HUES64 (cell line): ENCODE measurements at regions not wholly inside any gene's neighbourhood (a gene's known extent, or its start where the extent isn't known, plus 50 kb on each side); places are given as distances from the start of the nearest gene placed in this dataset.

Source experiments
- H3K27ac ChIP-seq: 2 replicates; pipeline ENCODE4 v1.7.0; 2013; ENCODE audit warnings: low read depth, low read length, inconsistent platforms
- H3K27me3 ChIP-seq: 2 replicates; pipeline ENCODE4 v1.6.1; 2013; ENCODE audit warnings: mild to moderate bottlenecking, low read length; ENCODE audit not compliant: insufficient read depth
- H3K36me3 ChIP-seq: 2 replicates; pipeline ENCODE4 v1.6.1; 2013; ENCODE audit warnings: mild to moderate bottlenecking, low read length; ENCODE audit not compliant: insufficient read depth
- H3K4me1 ChIP-seq: 2 replicates; pipeline ENCODE4 v1.6.1; 2013; ENCODE audit warnings: mild to moderate bottlenecking, low read length, moderate library complexity; ENCODE audit not compliant: insufficient read depth
- H3K4me3 ChIP-seq: 2 replicates; pipeline ENCODE4 v1.5.1; 2013; ENCODE audit warnings: mild to moderate bottlenecking, low read length, moderate library complexity
- H3K9ac ChIP-seq: 2 replicates; pipeline ENCODE4 v1.6.1; 2013; ENCODE audit warnings: mild to moderate bottlenecking, low read depth, low read length
- H3K9me3 ChIP-seq: 2 replicates; pipeline ENCODE4 v1.6.1; 2013; ENCODE audit warnings: low read depth, low read length; ENCODE audit not compliant: insufficient read depth
- WGBS: fragments of 150-250, 120-280 bp; methylation state at CpG from one replicate; pipeline ENCODE4 v1.1.7; 2013; ENCODE audit warnings: missing lambda C conversion rate; 5-methylcytosine and 5-hydroxymethylcytosine counted together

DNA sequence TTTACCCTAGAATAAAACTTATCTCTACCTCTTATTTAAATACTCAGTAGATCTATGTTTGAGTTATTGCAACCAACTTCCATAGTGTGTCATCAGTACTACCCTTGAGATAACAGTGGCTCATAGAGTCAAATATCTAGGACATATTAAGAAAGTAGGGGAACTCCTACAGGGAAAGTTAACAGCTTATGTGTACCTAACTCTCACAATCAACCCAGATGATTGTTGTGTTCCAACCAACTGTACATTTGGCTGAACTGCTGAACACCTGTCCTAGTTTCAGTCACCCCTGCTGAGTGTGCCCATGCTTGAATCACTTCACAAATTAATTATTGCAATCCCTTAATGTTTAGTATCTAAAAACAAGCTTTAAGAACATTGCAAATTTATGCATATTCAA is 244.2 kb upstream of the GRID2 start:
- no peaks in the 10 kb centered on the region for H3K36me3 ChIP-seq
- H3K4me1 ChIP-seq: no peaks in the 10 kb centered on the region

DNA sequence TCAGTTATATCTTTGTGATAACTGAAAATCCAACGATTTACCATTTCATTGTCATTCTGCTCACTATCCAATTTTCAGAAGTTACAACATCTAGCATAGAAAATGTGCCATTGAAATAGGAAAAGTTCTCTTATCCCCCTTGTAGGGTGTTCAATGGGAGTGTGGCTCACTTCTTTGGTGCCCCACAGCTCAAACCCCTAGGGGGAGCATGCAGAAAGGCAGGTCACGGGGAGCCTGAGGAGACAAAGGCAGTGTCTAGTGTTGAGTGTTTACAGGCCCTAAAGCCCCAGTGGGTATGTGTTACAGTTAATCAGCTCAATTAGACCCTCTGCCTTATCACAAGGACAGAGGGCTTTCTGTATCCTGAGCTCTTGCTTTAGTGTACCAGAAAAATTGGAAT is 243.4 kb upstream of the GRID2 start:
- H3K4me1 ChIP-seq: no peaks in the 10 kb centered on the region
- no peaks in the 10 kb centered on the region for H3K27me3 ChIP-seq
- 70% methylated on average over 1 of the region's 2 CpGs for WGBS
- H3K36me3 ChIP-seq: no peaks in the 10 kb centered on the region
- H3K27ac ChIP-seq: no peak overlapping the region
- no peak overlapping the region for H3K4me3 ChIP-seq
- no peaks in the 10 kb centered on the region for H3K9me3 ChIP-seq
- no peak overlapping the region for H3K9ac ChIP-seq

More for the DNA sequence above, 244.2 kb upstream of the GRID2 start:
- Histone ChIP-seq H3K27ac (no peak overlapping the region), H3K9ac (no peak overlapping the region), H3K27me3 (no peaks in the 10 kb centered on the region), H3K9me3 (no peaks in the 10 kb centered on the region), H3K4me3 (no peak overlapping the region)

DNA sequence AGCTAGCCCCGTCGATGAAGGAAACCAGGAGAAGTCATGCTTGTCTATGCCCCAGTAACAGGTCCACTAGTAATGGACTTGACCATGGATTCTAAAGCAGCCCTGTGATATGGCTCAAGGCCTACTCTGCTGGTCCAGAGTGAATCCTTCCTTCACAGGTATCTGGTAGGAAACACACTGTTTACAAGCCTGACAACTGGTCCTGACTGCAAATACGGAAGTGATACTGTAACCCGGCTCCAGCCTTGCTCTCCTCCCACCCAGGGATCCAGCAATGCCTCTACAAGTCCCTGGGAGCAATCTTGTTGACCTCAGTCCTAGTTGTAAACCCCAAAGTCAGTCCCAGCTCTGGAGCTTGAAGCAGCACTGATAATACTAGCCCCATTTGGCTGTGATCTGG is 239.2 kb upstream of the GRID2 start:
- Histone ChIP-seq H3K4me1 (no peaks in the 10 kb centered on the region), H3K36me3 (no peaks in the 10 kb centered on the region), H3K9me3 (peaks cover 4% of the 10 kb centered on the region; the same call in 1 of the 2 replicates), H3K4me3 (no peak overlapping the region), H3K27ac (no peak overlapping the region), H3K9ac (no peak overlapping the region), H3K27me3 (no peaks in the 10 kb centered on the region)
- WGBS: 94% methylated on average over 4 of the region's 4 CpGs

DNA sequence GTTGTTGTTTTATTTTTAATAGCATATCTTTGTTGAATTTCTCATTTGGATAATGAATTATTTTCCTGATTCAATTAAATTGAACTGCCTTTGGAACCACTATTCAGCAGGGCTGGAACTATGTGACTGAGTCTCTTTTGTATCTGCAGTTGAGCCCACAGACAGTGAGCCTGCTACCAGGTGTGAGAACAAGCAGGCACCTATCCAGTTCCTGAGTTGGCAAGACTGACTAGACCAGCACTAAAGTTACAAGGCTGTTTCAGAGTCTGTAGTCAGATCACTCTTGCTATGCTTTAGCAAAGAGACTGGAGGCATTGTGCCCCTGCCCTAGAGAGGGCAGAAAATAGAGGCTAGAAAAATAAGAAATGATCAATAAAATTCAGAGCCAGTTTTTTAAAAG is 237.3 kb upstream of the GRID2 start:
- Histone ChIP-seq H3K27me3 (no peaks in the 10 kb centered on the region), H3K9ac (no peak overlapping the region), H3K4me3 (no peak overlapping the region), H3K27ac (no peak overlapping the region), H3K9me3 (peaks cover 22% of the 10 kb centered on the region), H3K36me3 (no peaks in the 10 kb centered on the region), H3K4me1 (no peaks in the 10 kb centered on the region)

DNA sequence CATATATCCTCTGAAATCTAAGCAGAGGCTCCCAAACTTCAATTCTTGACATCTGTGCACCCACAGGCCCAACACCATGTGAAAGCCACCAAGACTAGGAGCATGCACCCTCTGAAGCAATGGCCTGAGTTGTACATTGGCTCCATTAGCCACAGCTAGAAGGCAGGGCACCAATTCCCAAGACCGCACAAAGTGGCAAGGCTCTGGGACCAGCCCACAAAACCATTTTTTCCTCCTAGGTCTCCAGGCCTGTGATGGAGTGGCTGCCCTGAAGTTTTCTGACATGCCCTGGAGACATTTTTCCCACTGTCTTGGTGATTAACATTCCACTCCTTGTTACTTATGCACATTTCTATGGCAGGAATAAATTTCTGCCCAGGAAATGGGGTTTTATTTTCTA is 232.2 kb upstream of the GRID2 start:
- WGBS: 98% methylated on average over 1 of the region's 1 CpG
- no peak overlapping the region for H3K27ac ChIP-seq
- H3K9me3 ChIP-seq: peaks cover 37% of the 10 kb centered on the region
- no peak overlapping the region for H3K4me3 ChIP-seq
- H3K36me3 ChIP-seq: no peaks in the 10 kb centered on the region
- no peaks in the 10 kb centered on the region for H3K4me1 ChIP-seq
- no peaks in the 10 kb centered on the region for H3K27me3 ChIP-seq
- no peak overlapping the region for H3K9ac ChIP-seq

DNA sequence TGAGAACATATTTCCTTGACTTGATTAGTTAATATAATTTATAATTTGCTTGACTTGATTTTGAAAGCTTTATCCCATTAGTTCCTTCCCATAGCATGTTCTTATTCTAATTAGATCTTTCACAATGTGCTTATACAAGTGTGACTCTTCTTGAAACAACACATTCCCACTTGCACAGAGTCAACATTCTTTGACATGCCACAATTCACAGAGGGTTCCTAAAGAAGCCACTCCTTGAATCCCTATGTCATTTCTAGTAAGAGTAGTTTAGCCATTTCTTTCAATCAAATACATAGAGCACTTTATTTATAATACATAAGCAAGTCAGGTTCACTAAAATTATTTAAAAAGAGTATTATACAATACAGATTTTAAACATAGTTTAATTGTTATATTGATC is 228.9 kb upstream of the GRID2 start:
- Histone ChIP-seq H3K27me3 (no peaks in the 10 kb centered on the region), H3K4me1 (no peaks in the 10 kb centered on the region), H3K36me3 (no peaks in the 10 kb centered on the region), H3K9ac (no peak overlapping the region), H3K9me3 (peaks cover 31% of the 10 kb centered on the region), H3K4me3 (no peak overlapping the region), H3K27ac (no peak overlapping the region)

DNA sequence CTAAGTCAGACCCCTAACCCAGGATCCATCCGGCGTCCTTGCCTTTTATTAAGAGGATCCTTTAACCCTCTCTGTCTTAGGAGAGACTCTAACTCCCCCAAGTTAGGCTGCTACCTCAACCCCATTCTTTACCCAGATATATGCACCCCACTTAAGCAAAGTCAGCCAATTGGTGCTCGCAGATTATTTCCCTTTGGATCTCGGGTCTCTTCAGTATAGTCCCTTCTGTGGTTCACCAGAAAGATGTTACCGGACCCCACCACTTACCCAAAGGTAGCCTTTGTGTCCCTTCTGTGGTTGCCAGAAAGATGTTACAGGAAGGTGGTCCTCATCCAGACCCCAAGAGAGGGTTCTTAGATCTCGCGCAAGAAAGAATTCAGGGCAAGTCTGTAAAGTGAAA is 212.9 kb upstream of the GRID2 start:
- H3K4me1 ChIP-seq: peaks cover 6% of the 10 kb centered on the region; the same call in 1 of the 2 replicates
- H3K27me3 ChIP-seq: no peaks in the 10 kb centered on the region
- no peak overlapping the region for H3K9ac ChIP-seq
- H3K9me3 ChIP-seq: 0 out of 2 replicates have a peak, but pooled peaks cover 4% of the 10 kb centered on the region
- WGBS: 96% methylated on average over 7 of the region's 7 CpGs
- H3K4me3 ChIP-seq: no peak overlapping the region
- no peak overlapping the region for H3K27ac ChIP-seq
- H3K36me3 ChIP-seq: no peaks in the 10 kb centered on the region

DNA sequence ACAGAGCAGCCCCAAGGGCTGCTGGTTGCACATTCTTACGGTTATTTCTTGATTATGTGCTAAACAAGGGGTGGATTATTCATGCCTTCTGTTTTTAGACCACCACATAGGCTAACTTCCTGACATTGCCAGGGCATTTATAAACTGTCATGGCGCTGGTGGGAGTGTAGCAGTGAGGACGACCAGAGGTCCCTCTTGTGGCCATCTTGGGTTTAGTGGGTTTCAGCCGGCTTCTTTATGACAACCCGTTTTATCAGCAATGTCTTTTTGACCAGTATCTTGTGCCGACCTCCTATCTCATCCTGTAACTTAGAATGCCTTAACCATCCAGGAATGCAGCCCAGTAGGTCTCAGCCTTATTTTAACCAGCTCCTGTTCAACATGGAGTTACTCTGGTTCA is 212.4 kb upstream of the GRID2 start:
- peaks cover 6% of the 10 kb centered on the region; the same call in 1 of the 2 replicates for H3K4me1 ChIP-seq
- H3K4me3 ChIP-seq: no peak overlapping the region
- H3K27ac ChIP-seq: no peak overlapping the region
- WGBS: 75% methylated on average over 6 of the region's 6 CpGs
- H3K27me3 ChIP-seq: no peaks in the 10 kb centered on the region
- 0 out of 2 replicates have a peak, but pooled peaks cover 4% of the 10 kb centered on the region for H3K9me3 ChIP-seq
- H3K36me3 ChIP-seq: no peaks in the 10 kb centered on the region
- no peak overlapping the region for H3K9ac ChIP-seq

DNA sequence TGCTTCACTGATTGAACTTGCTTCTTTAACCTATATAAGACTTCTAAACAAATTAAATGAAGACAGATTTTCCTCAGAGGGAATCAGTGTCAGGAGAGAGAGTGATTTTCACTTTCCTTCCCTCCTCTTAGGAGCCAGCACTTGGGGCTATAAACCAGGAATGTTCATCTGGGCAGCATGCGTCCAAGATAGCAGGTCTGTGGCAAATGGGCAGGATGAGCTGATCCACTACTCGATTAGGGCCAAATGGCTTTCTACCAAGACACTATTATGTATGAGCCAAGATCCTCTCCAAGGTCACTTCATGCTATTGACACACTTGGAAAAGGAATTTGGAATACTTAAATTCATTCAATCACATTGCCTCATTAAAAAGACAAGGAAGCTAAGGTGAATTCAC is 203.9 kb upstream of the GRID2 start:
- WGBS: 90% methylated on average over 2 of the region's 2 CpGs
- no peaks in the 10 kb centered on the region for H3K36me3 ChIP-seq
- no peaks in the 10 kb centered on the region for H3K27me3 ChIP-seq
- H3K9ac ChIP-seq: no peak overlapping the region
- H3K4me3 ChIP-seq: no peak overlapping the region
- no peaks in the 10 kb centered on the region for H3K9me3 ChIP-seq
- no peak overlapping the region for H3K27ac ChIP-seq
- H3K4me1 ChIP-seq: no peaks in the 10 kb centered on the region; the same call in 1 of the 2 replicates

DNA sequence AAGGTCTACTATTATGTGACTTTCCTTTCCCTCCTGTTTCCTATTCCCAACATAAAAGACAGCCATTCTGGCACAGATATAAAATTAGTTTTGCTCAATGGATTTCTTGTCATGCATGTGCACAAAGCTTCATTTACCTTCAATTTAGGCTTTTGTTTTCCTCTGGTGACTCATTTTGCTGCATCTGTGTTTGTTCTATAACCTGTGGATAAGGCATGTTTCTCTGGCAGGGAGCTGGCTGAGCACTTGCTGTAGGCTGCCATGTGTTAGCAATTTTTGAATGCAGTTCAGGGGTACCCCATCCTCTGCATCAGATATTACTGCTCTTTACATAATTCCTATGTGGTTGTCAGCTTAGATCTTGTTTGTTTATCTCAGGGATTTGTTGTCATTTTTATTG is 202.8 kb upstream of the GRID2 start:
- Histone ChIP-seq H3K4me3 (no peak overlapping the region), H3K9ac (no peak overlapping the region), H3K27ac (no peak overlapping the region), H3K9me3 (no peaks in the 10 kb centered on the region), H3K27me3 (no peaks in the 10 kb centered on the region), H3K4me1 (no peaks in the 10 kb centered on the region; the same call in 1 of the 2 replicates), H3K36me3 (no peaks in the 10 kb centered on the region)

DNA sequence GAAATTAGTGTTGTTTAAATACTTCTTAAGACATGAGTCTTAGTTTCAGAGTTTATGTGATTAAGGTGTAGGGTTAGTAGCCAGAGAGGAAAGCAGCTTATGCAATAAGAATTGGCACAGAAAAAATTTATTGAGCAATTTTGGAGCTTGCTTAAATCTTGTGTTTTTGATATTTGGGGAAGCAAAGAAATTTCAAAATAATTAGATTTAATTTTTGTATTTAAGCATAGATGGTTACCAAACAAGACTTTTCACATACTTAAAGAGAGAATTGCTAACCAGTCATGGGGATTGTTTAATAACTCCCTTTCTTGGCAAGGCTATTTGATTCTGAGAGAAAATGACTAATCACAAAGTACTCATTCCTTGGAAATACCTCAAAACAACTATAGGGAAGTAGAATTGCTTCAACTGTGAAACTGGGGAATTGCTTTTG is 202.0 kb upstream of the GRID2 start:
- Histone ChIP-seq H3K27ac (no peak overlapping the region), H3K9ac (no peak overlapping the region), H3K4me3 (no peak overlapping the region)

DNA sequence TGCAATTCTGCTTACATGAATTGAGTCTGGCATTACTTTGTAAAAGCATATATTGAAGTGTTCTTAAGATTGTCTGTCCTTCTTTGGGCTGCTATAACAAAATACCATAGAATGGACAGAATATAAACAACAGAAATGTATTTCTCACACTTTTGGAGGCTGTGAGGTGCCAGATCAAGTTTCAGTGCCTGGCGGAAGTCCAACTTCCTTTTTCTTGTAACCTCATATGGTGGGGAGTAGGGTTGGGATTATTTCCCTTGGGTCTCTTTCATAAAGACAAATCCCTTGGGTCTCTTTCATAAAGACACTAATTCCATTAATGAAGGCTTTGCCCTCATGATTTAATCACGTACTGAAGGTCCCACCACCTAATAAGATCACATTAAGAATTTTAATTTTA is 199.3 kb upstream of the GRID2 start:
- Histone ChIP-seq H3K9me3 (no peaks in the 10 kb centered on the region), H3K9ac (no peak overlapping the region)
- WGBS: 80% methylated on average over 1 of the region's 2 CpGs

More for the DNA sequence above, 202.0 kb upstream of the GRID2 start:
- no peaks in the 10 kb centered on the region for H3K9me3 ChIP-seq
- H3K4me1 ChIP-seq: no peaks in the 10 kb centered on the region; the same call in 1 of the 2 replicates
- no peaks in the 10 kb centered on the region for H3K27me3 ChIP-seq
- no peaks in the 10 kb centered on the region for H3K36me3 ChIP-seq

More for the DNA sequence above, 199.3 kb upstream of the GRID2 start:
- Histone ChIP-seq H3K27ac (no peak overlapping the region), H3K27me3 (no peaks in the 10 kb centered on the region), H3K4me3 (no peak overlapping the region), H3K4me1 (peaks cover 3% of the 10 kb centered on the region), H3K36me3 (no peaks in the 10 kb centered on the region)
